Keratinocyte (primary cell): ENCODE measurements at regions not wholly inside any gene's neighbourhood (a gene's known extent, or its start where the extent isn't known, plus 50 kb on each side); places are given as distances from the start of the nearest gene placed in this dataset.

Experiments used
- DNase-seq: peaks from one replicate; pipeline ENCODE4 v3.0.0-alpha.2; 2011; ENCODE audit warnings: low read depth, missing footprints, low spot score
- FAIRE-seq: peaks from 2 replicates; lab custom pipeline; 2011; peaks lifted over from hg19 to GRCh38; lab: Jason Lieb, UNC
- H2AFZ ChIP-seq: 2 replicates; pipeline ENCODE4 v1.6.0; 2012; ENCODE audit warnings: low read length, control low read depth, inconsistent platforms; ENCODE audit not compliant: control insufficient read depth
- H3K27ac ChIP-seq: 2 replicates; pipeline ENCODE4 v1.5.1; 2011; ENCODE audit warnings: low read length; ENCODE audit not compliant: control insufficient read depth, insufficient read depth
- H3K27me3 ChIP-seq: 3 replicates; pipeline ENCODE4 v1.6.0; 2011; ENCODE audit warnings: low read length; ENCODE audit not compliant: control insufficient read depth, insufficient read depth; ENCODE audit errors: extremely low read depth
- H3K36me3 ChIP-seq, 2 experiments: 2 replicates in 1 of 2; 3 replicates in 1 of 2; pipeline ENCODE4 v1.5.1; 2011; ENCODE audit warnings: low read length in 2 of 2, mild to moderate bottlenecking in 1 of 2; ENCODE audit not compliant: control insufficient read depth in 2 of 2, insufficient read depth in 2 of 2; ENCODE audit errors: extremely low read depth in 1 of 2
- H3K4me1 ChIP-seq: 3 replicates; pipeline ENCODE4 v1.5.1; 2011; ENCODE audit warnings: low read length; ENCODE audit not compliant: control insufficient read depth, insufficient read depth; ENCODE audit errors: extremely low read depth
- H3K4me2 ChIP-seq: 3 replicates; pipeline ENCODE4 v1.6.0; 2011; ENCODE audit warnings: low read depth, low read length; ENCODE audit not compliant: control insufficient read depth, insufficient read depth; ENCODE audit errors: extremely low read depth
- H3K4me3 ChIP-seq, 3 experiments: fragments of 200-600 bp in 1 of 3; sonication (generic) in 1 of 3; 2 replicates in 2 of 3; 3 replicates in 1 of 3; pipeline ENCODE4 v1.5.1; 2011 to 2016; ENCODE audit warnings: low read length in 3 of 3, mild to moderate bottlenecking in 3 of 3, control low read depth in 2 of 3, inconsistent platforms in 1 of 3, low read depth in 1 of 3, mixed read lengths in 1 of 3, mixed run types in 1 of 3, moderate library complexity in 1 of 3; ENCODE audit not compliant: control insufficient read depth in 2 of 3, insufficient read depth in 2 of 3; ENCODE audit errors: extremely low read depth in 1 of 3
- H3K79me2 ChIP-seq: 2 replicates; pipeline ENCODE4 v1.6.0; 2012; ENCODE audit warnings: low read length; ENCODE audit not compliant: control insufficient read depth, insufficient read depth
- H3K9ac ChIP-seq: 3 replicates; pipeline ENCODE4 v1.6.0; 2011; ENCODE audit warnings: low read length; ENCODE audit not compliant: control insufficient read depth, insufficient read depth; ENCODE audit errors: extremely low read depth
- H3K9me1 ChIP-seq: 3 replicates; pipeline ENCODE4 v1.6.0; 2011; ENCODE audit warnings: low read length; ENCODE audit not compliant: control insufficient read depth, insufficient read depth; ENCODE audit errors: extremely low read depth
- H3K9me3 ChIP-seq: 2 replicates; pipeline ENCODE4 v1.5.1; 2012; ENCODE audit warnings: low read depth, low read length; ENCODE audit not compliant: control insufficient read depth
- H4K20me1 ChIP-seq: 3 replicates; pipeline ENCODE4 v1.6.0; 2011; ENCODE audit warnings: low read length; ENCODE audit not compliant: control insufficient read depth, insufficient read depth; ENCODE audit errors: extremely low read depth
- EZH2 ChIP-seq: IDR thresholded peaks from one replicate; pipeline ENCODE4 v1.6.1; 2012; ENCODE audit warnings: inconsistent platforms, mild to moderate bottlenecking, low read length, moderate library complexity
- dilution Hi-C: fragments of 300-500 bp; cut with MboI; formaldehyde crosslinking; loops from one replicate; pipeline ENCODE4 v1.7.0; 2020; ENCODE audit warnings: low sequenced_read_pairs; ENCODE audit not compliant: extremely low pct_ligation_motif_present
- TF ChIP-seq, protein P1 (sequence below), 3 experiments: IDR thresholded peaks in 1 of 3; conservative IDR thresholded peaks in 1 of 3; optimal IDR thresholded peaks in 1 of 3; 2 replicates in 2 of 3; 3 replicates in 1 of 3; pipeline versions ENCODE3 to v1.5.1; 2011; ENCODE audit warnings: low read length in 3 of 3, mild to moderate bottlenecking in 3 of 3, moderate library complexity in 2 of 3, control low read depth in 1 of 3, inconsistent platforms in 1 of 3; ENCODE audit not compliant: insufficient read depth in 2 of 3; ENCODE audit errors: extremely low read depth in 1 of 3

DNA sequence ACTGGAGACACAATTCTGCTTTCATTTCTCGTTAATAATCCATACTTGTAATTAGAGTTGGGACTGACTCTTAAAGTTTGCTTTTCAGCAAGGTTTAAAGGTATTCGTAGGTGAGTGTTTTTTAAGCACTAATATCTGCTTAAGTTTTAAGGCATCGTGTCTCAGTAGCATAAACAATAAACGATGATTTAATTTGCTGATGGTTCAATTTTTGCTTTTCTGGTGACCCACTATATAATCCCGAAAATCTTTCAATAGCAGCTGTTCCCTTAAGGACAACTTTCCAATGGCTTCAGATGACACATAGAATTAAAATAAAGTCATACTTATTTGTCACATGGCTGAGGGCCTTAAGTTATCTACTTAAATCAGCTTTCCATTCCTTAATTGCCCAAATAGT lies 859.5 kb upstream of the SOX11 start:
- FAIRE-seq: no peak
- dilution Hi-C loops: no loop called here

DNA sequence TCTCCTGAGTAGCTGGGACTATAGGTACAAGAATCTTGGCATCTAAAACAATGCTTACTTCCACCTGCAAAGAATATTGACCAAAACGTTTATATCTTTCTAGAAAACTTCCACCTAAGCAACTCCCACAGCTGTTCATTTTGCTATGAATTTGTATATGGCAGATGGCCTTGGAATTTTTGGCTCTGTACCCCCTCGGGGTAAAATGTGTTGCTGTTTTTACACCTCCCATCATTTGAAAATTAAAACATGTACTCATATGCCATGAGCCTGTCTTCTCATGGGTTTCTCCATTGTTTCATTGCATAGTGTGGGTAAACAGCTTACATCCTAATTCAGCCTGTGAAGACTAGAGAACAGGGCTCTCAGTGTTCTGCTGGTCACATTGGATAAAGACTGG lies 853.6 kb upstream of the SOX11 start:
- no peaks in the 10 kb centered on the region for H3K4me1 ChIP-seq
- no peak overlapping the region for H3K27ac ChIP-seq
- H4K20me1 ChIP-seq: no peaks in the 10 kb centered on the region
- no peaks in the 10 kb centered on the region for H3K9me3 ChIP-seq
- no peak overlapping the region for H3K9ac ChIP-seq
- H3K36me3 ChIP-seq: no peaks in the 10 kb centered on the region
- H3K4me2 ChIP-seq: no peak overlapping the region
- no peaks in the 10 kb centered on the region for H3K9me1 ChIP-seq
- H2AFZ ChIP-seq: no peak overlapping the region
- dilution Hi-C loops: no loop called here
- FAIRE-seq: no peak
- no peaks in the 10 kb centered on the region for H3K27me3 ChIP-seq
- no peaks in the 10 kb centered on the region for H3K79me2 ChIP-seq
- no peak overlapping the region for H3K4me3 ChIP-seq
- DNase-seq: no peak
- TF ChIP-seq EZH2: no peak
- TF ChIP-seq, protein P1, sequence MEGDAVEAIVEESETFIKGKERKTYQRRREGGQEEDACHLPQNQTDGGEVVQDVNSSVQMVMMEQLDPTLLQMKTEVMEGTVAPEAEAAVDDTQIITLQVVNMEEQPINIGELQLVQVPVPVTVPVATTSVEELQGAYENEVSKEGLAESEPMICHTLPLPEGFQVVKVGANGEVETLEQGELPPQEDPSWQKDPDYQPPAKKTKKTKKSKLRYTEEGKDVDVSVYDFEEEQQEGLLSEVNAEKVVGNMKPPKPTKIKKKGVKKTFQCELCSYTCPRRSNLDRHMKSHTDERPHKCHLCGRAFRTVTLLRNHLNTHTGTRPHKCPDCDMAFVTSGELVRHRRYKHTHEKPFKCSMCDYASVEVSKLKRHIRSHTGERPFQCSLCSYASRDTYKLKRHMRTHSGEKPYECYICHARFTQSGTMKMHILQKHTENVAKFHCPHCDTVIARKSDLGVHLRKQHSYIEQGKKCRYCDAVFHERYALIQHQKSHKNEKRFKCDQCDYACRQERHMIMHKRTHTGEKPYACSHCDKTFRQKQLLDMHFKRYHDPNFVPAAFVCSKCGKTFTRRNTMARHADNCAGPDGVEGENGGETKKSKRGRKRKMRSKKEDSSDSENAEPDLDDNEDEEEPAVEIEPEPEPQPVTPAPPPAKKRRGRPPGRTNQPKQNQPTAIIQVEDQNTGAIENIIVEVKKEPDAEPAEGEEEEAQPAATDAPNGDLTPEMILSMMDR (optimal IDR thresholded peaks at IDR 0.05 in 1 of 3, IDR thresholded peaks at IDR 0.05 in 1 of 3, conservative IDR thresholded peaks at IDR 0.05 in 1 of 3; ENCODE audit: extremely low read depth in 1 of 3, insufficient read depth in 2 of 3, low read length in 3 of 3): no peak

More for the DNA sequence above, 859.5 kb upstream of the SOX11 start:
- Histone ChIP-seq H3K9me3 (no peaks in the 10 kb centered on the region), H4K20me1 (no peaks in the 10 kb centered on the region), H3K36me3 (no peaks in the 10 kb centered on the region), H3K9me1 (no peaks in the 10 kb centered on the region), H3K27me3 (no peaks in the 10 kb centered on the region), H3K4me3 (no peak overlapping the region), H3K79me2 (no peaks in the 10 kb centered on the region), H3K4me2 (no peak overlapping the region), H3K27ac (no peak overlapping the region), H3K4me1 (no peaks in the 10 kb centered on the region), H3K9ac (no peak overlapping the region), H2AFZ (no peak overlapping the region)
- DNase-seq: no peak
- TF ChIP-seq, protein P1 (optimal IDR thresholded peaks at IDR 0.05 in 1 of 3, IDR thresholded peaks at IDR 0.05 in 1 of 3, conservative IDR thresholded peaks at IDR 0.05 in 1 of 3; ENCODE audit: extremely low read depth in 1 of 3, insufficient read depth in 2 of 3, low read length in 3 of 3): no peak
- no peak for TF ChIP-seq EZH2
